HG02852 (cell line): ENCODE measurements at regions not wholly inside any gene's neighbourhood (a gene's known extent, or its start where the extent isn't known, plus 50 kb on each side); places are given as distances from the start of the nearest gene placed in this dataset.
"Not testable (repeated sequence)": the region's sequence is repeated elsewhere in the genome, so short reads cannot be mapped to it uniquely, and the experiment has no call there.

Source experiments
- ATAC-seq: cut with Tn5 transposase; IDR thresholded peaks from one replicate; pipeline ENCODE4 v1.9.1; 2021; ENCODE audit warnings: mild to moderate bottlenecking, moderate library complexity; ENCODE audit not compliant: unreplicated experiment

GRCh38 chr14:81584495-81584894, 50.8 kb upstream of the SEL1L start:
- ATAC-seq, result no peak

DNA sequence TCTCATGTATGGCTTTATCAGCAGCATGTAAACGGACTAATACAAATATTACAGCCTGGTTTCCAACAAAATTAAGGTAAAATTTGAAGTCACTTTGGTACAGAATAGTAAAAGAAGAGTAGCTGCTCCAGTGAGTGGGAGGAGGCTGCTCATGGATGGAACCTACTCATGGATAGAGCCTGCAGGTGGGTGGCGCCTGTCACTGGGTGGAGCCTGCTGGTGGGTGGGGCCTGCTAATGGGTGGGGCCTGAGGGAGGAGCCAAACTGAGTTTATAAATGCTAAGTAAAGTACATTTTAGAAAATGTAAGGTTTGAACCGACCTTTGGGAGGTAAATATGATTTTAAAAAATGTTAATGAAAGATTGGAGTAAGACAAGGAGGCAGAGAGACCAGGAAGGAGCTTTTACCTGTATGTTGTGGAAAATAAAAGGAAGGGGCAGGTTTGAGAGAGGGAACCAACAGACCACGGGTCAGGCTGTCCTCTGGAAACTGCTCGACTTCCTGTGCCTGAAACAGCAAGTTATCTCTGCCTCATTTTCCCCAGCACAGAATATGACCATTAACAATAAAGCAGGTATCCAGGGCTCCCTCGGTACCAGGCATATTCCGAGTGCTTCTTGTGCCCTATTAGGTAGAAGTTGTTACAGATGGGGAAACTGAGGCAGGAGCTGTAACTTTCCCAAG, 55.9 kb upstream of the SEL1L start:
- ATAC-seq, result no peak

DNA sequence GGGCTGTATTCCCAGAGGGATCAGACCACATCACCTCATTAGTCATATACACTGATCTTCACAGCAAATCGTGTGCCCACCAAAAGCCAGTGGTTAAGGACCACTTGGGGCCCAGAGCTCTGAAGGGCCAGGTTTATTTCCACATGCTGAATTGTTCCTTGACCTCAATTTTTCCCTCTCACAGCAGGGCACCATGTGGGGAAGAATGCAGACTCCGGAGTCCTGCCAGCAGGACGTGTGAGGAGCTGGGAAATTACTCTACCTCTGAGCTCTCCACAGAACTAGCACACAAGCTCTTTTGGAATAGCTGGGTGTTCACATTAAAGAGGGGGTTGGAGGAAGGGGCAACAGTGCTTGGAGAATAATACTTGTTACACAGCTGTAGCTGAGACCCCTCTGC, 57.6 kb upstream of the SEL1L start:
- no peak for ATAC-seq

GRCh38 chr14:81594012-81594411, 60.4 kb upstream of the SEL1L start:
- ATAC-seq, result no peak

DNA sequence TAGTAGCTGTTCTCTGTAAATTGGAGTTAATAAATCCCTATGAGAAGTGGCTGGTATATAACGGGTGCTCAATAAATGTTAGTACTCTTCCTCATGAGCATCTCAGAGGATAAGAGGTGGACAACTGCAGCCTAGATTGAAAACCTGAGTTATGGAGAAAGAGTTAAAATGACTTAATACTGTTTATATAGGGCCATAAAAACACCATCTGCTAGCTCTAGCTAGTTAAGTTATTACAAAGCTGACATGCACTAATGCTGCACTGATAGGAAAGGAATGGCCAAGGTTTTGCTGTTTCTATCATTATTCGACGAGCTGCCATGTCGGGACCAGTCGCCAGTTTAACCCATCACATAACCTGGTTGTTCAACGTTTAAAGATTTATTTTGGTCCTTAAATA, 72.0 kb upstream of the SEL1L start:
- no peak for ATAC-seq

DNA sequence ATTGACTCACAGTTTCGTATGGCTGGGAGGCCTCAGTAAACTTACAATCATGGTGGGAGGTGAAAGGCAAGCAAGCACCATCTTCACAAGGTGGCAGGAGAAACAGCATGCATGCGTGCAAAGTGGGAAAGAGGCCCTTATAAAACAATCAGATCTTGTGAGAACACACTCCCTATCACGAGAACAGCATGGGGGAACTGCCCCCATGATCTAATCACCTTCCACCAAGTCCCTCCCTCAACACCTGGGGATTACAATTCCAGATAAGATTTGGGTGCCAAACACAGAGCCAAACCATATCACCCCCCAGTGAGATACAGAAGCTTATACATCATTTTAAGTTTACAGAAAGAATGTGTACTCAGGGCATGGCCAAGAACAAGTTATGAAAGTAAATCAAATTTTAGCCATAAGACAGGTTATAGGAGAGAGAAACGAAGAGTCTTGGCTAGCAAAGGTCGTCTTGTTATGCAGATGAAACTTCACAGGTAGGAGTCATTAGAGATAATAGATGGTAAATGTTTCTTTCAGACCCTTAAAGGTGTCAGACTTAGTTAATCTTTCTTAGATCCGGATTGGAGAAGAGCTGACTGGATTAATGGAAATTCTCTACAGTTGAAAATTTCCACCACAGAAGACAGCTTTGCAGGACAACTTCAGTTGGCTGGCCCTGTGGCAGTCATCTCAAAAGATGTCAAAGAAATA, 79.8 kb upstream of the SEL1L start:
- ATAC-seq, result no peak

- not testable (repeated sequence) for ATAC-seq
Measured at GRCh38 chr14:81614302-81614701, 80.6 kb upstream of the SEL1L start.

GRCh38 chr14:81618695-81619094, 85.0 kb upstream of the SEL1L start:
- no peak for ATAC-seq

GRCh38 chr14:81619816-81620215, 86.2 kb upstream of the SEL1L start:
- ATAC-seq, result no peak

- ATAC-seq, result not testable (repeated sequence)
Measured at GRCh38 chr14:81623771-81624396, 90.2 kb upstream of the SEL1L start.

- ATAC-seq, result no peak
Measured at GRCh38 chr14:81625343-81625742, 91.7 kb upstream of the SEL1L start.

DNA sequence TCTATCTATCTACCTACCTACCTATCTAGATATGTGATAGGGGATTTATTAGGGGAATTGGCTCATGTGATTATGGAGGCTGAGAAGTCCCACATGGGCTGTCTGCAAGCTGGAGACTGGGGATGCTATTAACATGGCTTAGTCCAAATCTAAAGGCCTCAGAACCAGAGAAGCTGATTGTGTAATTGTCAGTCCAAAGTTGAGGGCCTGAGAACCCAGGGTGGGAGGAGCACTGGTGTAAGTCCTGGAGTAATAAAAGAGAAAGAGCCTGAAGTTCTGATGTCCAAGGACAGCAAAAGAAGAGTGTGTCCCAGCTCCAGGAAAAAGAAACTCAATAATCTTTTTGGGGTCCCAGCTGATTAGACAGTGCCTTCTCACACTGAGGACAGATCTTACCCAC, 98.5 kb upstream of the SEL1L start:
- no peak for ATAC-seq

- no peak for ATAC-seq
Measured at GRCh38 chr14:81633496-81633895, 99.8 kb upstream of the SEL1L start.

DNA sequence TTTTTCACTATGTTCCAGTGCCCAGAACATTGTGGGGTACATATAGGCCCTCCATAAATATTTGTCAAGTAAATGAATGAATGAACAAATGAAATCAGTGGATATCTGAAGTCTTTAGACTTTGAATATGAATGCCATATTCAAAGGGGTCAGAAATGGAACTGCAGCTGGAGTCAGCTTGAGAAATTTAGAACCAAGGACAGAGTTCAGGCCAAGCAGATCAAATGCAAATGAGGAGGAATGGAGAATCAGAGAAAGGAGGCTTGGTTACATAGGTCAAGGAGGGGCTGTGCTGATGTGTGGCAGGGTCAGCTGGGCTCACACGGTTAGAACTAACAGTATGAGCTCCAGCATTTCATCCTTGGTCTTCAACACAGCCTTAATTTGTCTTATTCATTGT, 104.0 kb upstream of the SEL1L start:
- ATAC-seq, result no peak

DNA sequence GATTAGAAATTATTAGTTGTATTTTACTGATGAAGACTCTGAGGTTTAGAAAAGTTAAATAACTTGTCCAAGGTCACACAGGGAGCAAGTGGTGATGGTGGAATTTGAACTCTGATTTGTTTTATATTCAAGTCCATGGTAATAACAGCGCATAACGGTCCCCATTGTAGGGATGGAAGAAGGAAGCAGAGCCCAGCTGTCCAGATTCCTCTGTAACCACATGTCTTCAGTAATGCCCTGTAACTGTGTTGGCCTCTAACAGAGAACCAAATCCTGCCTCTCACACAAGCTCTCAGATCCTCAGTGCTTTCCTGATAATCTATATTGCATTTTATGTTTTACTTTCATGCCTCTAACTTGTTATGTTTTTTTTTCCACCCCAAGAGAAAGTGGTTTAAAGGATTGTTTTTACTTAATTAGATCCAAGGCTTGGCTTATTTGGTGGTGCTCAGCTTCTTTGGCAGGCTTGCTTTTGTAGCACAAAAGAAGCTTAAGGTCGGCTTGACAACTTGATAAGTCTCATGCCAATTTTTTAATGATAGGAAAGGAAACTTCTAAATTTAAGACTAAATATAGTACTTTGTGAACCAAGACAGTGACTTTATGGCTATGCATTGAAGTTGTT, 105.1 kb upstream of the SEL1L start:
- no peak for ATAC-seq

GRCh38 chr14:81653626-81654025, 120.0 kb upstream of the SEL1L start:
- ATAC-seq, result no peak

- no peak for ATAC-seq
Measured at GRCh38 chr14:81655423-81656314, 122.0 kb upstream of the SEL1L start.

GRCh38 chr14:81656811-81657210, 123.2 kb upstream of the SEL1L start:
- no peak for ATAC-seq

DNA sequence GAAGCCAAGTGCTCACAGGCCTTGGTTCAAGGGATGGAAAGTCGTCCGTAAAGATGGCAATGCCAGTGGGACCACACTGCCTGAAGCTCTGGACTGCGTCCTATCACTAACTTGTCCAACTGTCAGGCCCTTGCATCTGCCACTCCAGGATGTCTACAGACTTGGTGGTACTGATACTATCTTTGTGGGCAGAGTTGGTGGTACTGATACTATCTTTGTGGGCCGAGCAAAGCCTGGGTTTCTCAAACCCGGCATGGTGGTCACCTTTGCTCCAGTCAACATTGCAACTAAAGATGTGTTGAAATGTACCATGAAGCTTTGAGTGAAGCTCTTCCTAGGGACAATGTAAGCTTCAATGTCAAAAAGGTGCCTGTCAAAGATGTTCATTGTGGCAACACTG, 128.4 kb upstream of the SEL1L start:
- ATAC-seq, result no peak

GRCh38 chr14:81662570-81663197, 129.0 kb upstream of the SEL1L start:
- ATAC-seq, result no peak
